ENCODE measurements at regions not wholly inside any gene's neighbourhood (a gene's known extent, or its start where the extent isn't known, plus 50 kb on each side); places are given as distances from the start of the nearest gene placed in this dataset.
"Not testable (repeated sequence)": the region's sequence is repeated elsewhere in the genome, so short reads cannot be mapped to it uniquely, and the experiment has no call there.

DNA sequence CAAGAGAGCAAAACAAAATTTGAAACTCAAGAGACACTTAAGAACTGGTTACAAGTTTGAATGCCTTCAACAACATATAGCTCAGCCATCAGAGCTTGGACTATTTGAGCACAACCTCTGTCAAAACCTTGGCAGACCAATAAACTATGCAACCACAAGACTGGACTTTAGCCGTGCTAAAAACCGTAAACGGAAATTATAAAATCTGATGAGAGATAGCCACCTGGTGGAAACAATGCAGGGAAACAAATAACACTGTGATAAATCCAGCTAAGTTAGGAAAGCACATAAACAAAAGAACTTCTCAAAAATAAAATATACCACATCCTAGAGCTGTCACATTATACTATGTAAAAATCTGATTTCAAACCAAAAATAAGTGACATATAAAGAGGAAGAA, 1074.2 kb upstream of the NOVA1 start:
- DNase-seq = no peak
- Histone ChIP-seq H3K27ac (no peak overlapping the region), H3K4me3 (replicated peaks in 1 of 3) (no peak overlapping the region), H3K4me1 (no peaks in the 10 kb centered on the region), H3K36me3 (no peaks in the 10 kb centered on the region), H3K27me3 (no peaks in the 10 kb centered on the region), H3K9me3 (no peaks in the 10 kb centered on the region)
- 69 to 85% methylated on average over 3 of the region's 3 CpGs for WGBS, 2 donors
- TF ChIP-seq POLR2A (IDR thresholded peaks at IDR 0.05) = no peak
- TF ChIP-seq, protein P1, sequence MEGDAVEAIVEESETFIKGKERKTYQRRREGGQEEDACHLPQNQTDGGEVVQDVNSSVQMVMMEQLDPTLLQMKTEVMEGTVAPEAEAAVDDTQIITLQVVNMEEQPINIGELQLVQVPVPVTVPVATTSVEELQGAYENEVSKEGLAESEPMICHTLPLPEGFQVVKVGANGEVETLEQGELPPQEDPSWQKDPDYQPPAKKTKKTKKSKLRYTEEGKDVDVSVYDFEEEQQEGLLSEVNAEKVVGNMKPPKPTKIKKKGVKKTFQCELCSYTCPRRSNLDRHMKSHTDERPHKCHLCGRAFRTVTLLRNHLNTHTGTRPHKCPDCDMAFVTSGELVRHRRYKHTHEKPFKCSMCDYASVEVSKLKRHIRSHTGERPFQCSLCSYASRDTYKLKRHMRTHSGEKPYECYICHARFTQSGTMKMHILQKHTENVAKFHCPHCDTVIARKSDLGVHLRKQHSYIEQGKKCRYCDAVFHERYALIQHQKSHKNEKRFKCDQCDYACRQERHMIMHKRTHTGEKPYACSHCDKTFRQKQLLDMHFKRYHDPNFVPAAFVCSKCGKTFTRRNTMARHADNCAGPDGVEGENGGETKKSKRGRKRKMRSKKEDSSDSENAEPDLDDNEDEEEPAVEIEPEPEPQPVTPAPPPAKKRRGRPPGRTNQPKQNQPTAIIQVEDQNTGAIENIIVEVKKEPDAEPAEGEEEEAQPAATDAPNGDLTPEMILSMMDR (IDR thresholded peaks at IDR 0.05) = no peak
- intact Hi-C loops (cut with DNase I) = no loop called here

DNA sequence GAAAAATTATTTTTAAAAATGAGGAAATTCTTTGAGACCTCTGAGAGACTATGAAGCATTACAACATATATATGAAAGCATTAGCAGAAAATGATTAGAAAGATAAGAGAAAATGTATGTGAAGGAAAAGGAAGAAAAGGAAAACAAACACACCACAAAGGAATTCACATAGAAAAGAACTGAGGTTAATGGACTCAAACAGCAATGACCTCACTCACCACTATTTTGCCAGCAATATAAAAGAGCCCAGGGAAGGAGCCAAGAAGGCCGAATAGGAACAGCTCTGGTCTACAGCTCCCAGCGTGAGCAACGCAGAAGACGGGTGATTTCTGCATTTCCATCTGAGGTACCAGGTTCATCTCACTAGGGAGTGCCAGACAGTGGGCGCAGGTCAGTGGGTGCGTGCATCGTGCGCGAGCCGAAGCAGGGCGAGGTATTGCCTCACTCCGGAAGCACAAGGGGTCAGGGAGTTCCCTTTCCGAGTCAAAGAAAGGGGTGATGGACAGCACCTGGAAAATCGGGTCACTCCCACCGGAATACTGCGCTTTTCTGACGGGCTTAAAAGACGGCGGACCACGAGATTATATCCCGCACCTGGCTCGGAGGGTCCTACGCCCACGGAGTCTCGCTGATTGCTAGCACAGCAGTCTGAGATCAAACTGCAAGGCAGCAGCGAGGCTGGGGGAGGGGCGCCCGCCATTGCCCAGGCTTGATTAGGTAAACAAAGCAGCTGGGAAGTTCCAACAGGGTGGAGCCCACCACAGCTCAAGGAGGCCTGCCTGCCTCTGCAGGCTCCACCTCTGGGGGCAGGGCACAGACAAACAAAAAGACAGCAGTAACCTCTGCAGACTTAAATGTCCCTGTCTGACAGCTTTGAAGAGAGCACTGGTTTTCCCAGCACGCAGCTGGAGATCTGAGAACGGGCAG, 1075.2 kb upstream of the NOVA1 start:
- DNase-seq; H3K36me3 ChIP-seq; intact Hi-C loops (cut with DNase I); H3K4me3 ChIP-seq (replicated peaks in 1 of 3); H3K9me3 ChIP-seq; H3K27me3 ChIP-seq; H3K4me1 ChIP-seq; H3K27ac ChIP-seq: not testable (repeated sequence)
- WGBS, 2 donors = 87 to 90% methylated on average over 25 to 28 of the region's 30 CpGs

DNA sequence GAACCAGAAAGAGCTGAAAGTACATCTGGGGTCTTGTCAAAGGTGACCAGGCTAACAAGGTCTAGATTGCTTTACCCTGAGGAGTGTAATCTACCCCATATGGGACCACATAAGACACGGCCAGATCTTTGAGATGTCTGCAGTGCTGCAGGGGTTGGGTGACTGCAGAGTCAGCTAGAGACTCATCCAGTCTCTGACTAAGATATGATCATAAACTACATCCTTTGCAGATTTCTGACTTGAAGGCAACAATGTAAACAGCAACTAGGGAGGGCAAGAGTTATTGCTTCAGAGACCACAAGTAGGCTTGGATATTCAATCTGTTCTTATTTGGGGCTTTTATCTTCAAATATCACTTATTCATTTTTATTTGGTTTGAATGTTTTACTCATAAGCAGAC, 1080.5 kb upstream of the FOXG1 start:
- no peaks in the 10 kb centered on the region for H3K9me3 ChIP-seq
- intact Hi-C loops (cut with DNase I) = no loop called here
- H3K36me3 ChIP-seq = no peaks in the 10 kb centered on the region
- no peak for DNase-seq
- H3K27me3 ChIP-seq = no peaks in the 10 kb centered on the region
- no peak overlapping the region for H3K27ac ChIP-seq
- no peaks in the 10 kb centered on the region for H3K4me1 ChIP-seq
- 33 to 55% methylated on average over 1 of the region's 1 CpG for WGBS, 2 donors
- no peak overlapping the region for H3K4me3 ChIP-seq (replicated peaks in 1 of 3)
- TF ChIP-seq POLR2A (IDR thresholded peaks at IDR 0.05) = no peak
- TF ChIP-seq, protein P1 (IDR thresholded peaks at IDR 0.05) = no peak

DNA sequence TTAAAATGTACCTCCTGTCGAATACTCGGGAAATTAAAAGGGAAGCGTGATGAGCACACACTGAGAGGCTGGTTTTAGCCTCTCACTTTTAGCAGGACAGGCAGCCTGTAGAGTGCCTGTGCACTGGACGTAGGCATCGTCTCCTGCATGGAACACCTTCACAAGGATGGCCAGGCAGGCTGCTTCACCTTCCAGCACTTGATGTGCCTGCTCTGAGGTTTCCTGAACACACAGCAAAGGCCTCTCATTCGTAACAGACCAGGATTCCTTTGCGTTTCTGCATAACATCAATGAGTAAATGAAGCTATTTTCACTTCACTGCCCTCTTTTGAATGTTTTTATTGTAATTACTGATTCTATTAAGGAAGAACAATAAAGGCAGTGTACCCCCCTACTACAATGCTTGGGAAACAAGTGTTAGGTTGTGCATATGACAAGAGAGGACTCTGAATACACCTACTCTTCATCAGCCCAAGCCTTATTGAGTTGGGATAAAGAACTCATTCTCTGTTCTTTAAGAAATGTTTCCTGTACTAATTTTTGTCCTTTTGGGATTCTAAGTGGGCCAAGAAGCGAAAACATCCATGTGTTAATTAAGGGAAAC, 1077.6 kb upstream of the FOXG1 start:
- intact Hi-C loops (cut with DNase I) = no loop called here
- H3K27me3 ChIP-seq = no peaks in the 10 kb centered on the region
- H3K4me3 ChIP-seq (replicated peaks in 1 of 3) = no peak overlapping the region
- no peaks in the 10 kb centered on the region for H3K36me3 ChIP-seq
- WGBS, 2 donors = 83 to 87% methylated on average over 8 of the region's 8 CpGs
- H3K9me3 ChIP-seq = no peaks in the 10 kb centered on the region
- H3K4me1 ChIP-seq = no peaks in the 10 kb centered on the region
- TF ChIP-seq POLR2A (IDR thresholded peaks at IDR 0.05) = no peak
- TF ChIP-seq, protein P1 (IDR thresholded peaks at IDR 0.05) = no peak
- no peak overlapping the region for H3K27ac ChIP-seq
- no peak for DNase-seq

DNA sequence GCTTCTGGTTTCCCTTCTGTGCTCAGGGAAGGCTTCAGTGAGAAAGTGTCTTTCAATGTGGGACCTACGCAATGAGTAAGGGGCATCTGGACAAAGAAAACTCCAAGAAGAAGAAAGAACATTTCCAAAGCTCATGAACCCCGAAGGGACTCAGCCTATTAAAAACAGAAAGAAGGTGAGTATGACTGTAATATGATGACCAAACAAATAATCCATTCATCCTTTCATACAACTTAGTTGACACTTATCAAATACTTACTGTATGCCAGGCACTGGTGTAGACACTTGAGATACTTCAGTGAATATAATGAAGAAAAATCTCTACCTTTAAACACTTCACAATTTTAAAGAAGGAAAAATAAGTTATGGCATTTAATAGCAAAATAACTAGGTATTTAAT, 1054.2 kb upstream of the FOXG1 start:
- intact Hi-C loops (cut with DNase I) = no loop called here
- TF ChIP-seq, protein P1 (IDR thresholded peaks at IDR 0.05) = no peak
- no peak for TF ChIP-seq POLR2A (IDR thresholded peaks at IDR 0.05)
- Histone ChIP-seq H3K36me3 (no peaks in the 10 kb centered on the region), H3K9me3 (no peaks in the 10 kb centered on the region), H3K27ac (no peak overlapping the region), H3K27me3 (no peaks in the 10 kb centered on the region), H3K4me1 (no peaks in the 10 kb centered on the region), H3K4me3 (replicated peaks in 1 of 3) (no peak overlapping the region)
- 88 to 89% methylated on average over 2 of the region's 2 CpGs for WGBS, 2 donors
- no peak for DNase-seq

Data from thyroid gland (tissue), 4 donors.